GM12878 (cell line): ENCODE measurements at regions not wholly inside any gene's neighbourhood (a gene's known extent, or its start where the extent isn't known, plus 50 kb on each side); places are given as distances from the start of the nearest gene placed in this dataset.

Source experiments
- CBFB ChIP-seq: IDR thresholded peaks from 2 replicates; pipeline ENCODE4 v1.6.1; 2016; ENCODE audit warnings: antibody characterized with exemption, low read depth
- CBX5 ChIP-seq: sonication (generic); IDR thresholded peaks from 2 replicates; pipeline ENCODE4 v1.6.1; 2016; ENCODE audit warnings: low read depth, moderate library complexity, mild to moderate bottlenecking, inconsistent platforms
- CEBPB ChIP-seq, 2 experiments: fragments of 150-350 bp in 1 of 2; IDR thresholded peaks; 2 replicates each; pipeline ENCODE4 v1.6.1; 2012 to 2014; ENCODE audit warnings: low read depth in 2 of 2, low read length in 2 of 2, borderline replicate concordance in 1 of 2, inconsistent platforms in 1 of 2
- HDAC2 ChIP-seq: fragments of 200-600 bp; sonication (generic); IDR thresholded peaks from 2 replicates; pipeline ENCODE4 v1.6.1; 2017
- POLR2AphosphoS5 ChIP-seq: IDR thresholded peaks from 2 replicates; pipeline ENCODE4 v1.6.1; 2011; ENCODE audit warnings: mild to moderate bottlenecking, low read length, inconsistent platforms
- RCOR1 ChIP-seq: conservative IDR thresholded peaks from 2 replicates; pipeline ENCODE4 v1.6.1; 2012; ENCODE audit warnings: low read depth, low read length, improper control_type of control experiment
- SMARCA5 ChIP-seq: fragments of 450-650 bp; IDR thresholded peaks from 2 replicates; pipeline ENCODE4 v1.6.1; 2017; ENCODE audit warnings: mild to moderate bottlenecking
- WRNIP1 ChIP-seq: IDR thresholded peaks from 2 replicates; pipeline ENCODE4 v1.6.1; 2011; ENCODE audit warnings: low read depth, low read length, improper control_type of control experiment, borderline replicate concordance
- ZNF207 ChIP-seq: fragments of 450-650 bp; IDR thresholded peaks from 2 replicates; pipeline ENCODE4 v1.6.1; 2014; ENCODE audit warnings: antibody characterized with exemption, mild to moderate bottlenecking, borderline replicate concordance
- TF ChIP-seq, protein P1 (sequence below), 3 experiments: IDR thresholded peaks in 2 of 3; conservative IDR thresholded peaks in 1 of 3; 2 replicates each; pipeline ENCODE4 v1.5.1; 2011; ENCODE audit warnings: low read depth in 3 of 3, low read length in 3 of 3, mild to moderate bottlenecking in 3 of 3, control low read depth in 2 of 3, moderate library complexity in 2 of 3, inconsistent platforms in 1 of 3, mixed read lengths in 1 of 3; ENCODE audit not compliant: control insufficient read depth in 2 of 3, insufficient read depth in 1 of 3; ENCODE audit errors: extremely low read depth in 1 of 3

DNA sequence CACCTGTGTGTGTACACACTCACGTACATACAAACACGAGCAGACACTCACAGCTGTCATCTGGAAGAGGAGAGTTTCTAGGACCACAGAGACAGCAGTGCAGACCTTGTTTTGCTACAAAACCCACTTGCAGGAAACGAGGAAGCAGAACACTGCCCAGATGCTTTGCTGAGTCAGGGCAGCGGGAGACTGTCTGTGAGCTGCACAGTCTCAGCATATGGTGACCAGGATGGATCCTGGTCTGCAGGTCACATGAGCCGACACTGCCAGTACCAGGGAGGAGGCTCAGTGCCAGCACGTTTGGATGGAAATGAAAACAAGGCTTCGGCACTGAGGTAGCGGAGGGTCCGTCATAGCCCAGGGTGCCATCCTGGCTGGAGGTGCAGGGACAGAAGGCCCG, 117.6 kb upstream of the DPP6 start:
- TF ChIP-seq, protein P1, sequence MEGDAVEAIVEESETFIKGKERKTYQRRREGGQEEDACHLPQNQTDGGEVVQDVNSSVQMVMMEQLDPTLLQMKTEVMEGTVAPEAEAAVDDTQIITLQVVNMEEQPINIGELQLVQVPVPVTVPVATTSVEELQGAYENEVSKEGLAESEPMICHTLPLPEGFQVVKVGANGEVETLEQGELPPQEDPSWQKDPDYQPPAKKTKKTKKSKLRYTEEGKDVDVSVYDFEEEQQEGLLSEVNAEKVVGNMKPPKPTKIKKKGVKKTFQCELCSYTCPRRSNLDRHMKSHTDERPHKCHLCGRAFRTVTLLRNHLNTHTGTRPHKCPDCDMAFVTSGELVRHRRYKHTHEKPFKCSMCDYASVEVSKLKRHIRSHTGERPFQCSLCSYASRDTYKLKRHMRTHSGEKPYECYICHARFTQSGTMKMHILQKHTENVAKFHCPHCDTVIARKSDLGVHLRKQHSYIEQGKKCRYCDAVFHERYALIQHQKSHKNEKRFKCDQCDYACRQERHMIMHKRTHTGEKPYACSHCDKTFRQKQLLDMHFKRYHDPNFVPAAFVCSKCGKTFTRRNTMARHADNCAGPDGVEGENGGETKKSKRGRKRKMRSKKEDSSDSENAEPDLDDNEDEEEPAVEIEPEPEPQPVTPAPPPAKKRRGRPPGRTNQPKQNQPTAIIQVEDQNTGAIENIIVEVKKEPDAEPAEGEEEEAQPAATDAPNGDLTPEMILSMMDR (IDR thresholded peaks at IDR 0.05 in 2 of 3, conservative IDR thresholded peaks at IDR 0.05 in 1 of 3; ENCODE audit: control insufficient read depth in 2 of 3, extremely low read depth in 1 of 3, insufficient read depth in 1 of 3, low read depth in 3 of 3, low read length in 3 of 3), result no peak
- TF ChIP-seq CBX5 (no peak), SMARCA5 (no peak), POLR2AphosphoS5 (no peak), WRNIP1 (no peak), HDAC2 (no peak), RCOR1 (no peak), ZNF207 (no peak), CEBPB (IDR thresholded peaks at IDR 0.05; ENCODE audit: borderline replicate concordance in 1 of 2, low read depth in 2 of 2, low read length in 2 of 2) (no peak), CBFB (no peak)
